K562 (cell line): ENCODE measurements at regions not wholly inside any gene's neighbourhood (a gene's known extent, or its start where the extent isn't known, plus 50 kb on each side); places are given as distances from the start of the nearest gene placed in this dataset.

Source experiments
- ATAC-seq: fragments of 200-7000 bp; cut with Tn5 transposase; 3 replicates; pipeline ENCODE4 v1.9.1; 2020; ENCODE audit warnings: moderate library complexity
- BruUV-seq: library from RNA; stranded (reverse); fragments of 400-500 nt; replicated peaks from 2 replicates; lab custom pipeline; 2021; lab: Mats Ljungman, UMichigan
- CTCF ChIA-PET: fragments of 300-600 bp; formaldehyde crosslinking; extraction: SDS; loops from one replicate; lab custom pipeline; 2021; ENCODE audit warnings: low intra/inter-chr PET ratio; lab: Yijun Ruan, JAX
- POLR2A ChIA-PET: fragments of 300-600, 350-650 bp; sonication (Branson Sonifier 250); formaldehyde crosslinking; extraction: SDS; loops from one replicate; lab custom pipeline; 2021; ENCODE audit warnings: antibody characterized with exemption, inconsistent platforms; lab: Yijun Ruan, JAX
- DNase-seq, 4 experiments: peaks; one replicate each; pipeline versions ENCODE4 v3.0.0 to v3.0.0-alpha.2; 2011 to 2018; ENCODE audit warnings: low spot score in 3 of 4, mixed read lengths in 3 of 4; ENCODE audit errors: extremely low read depth in 1 of 4
- FAIRE-seq: peaks from 2 replicates; lab custom pipeline; 2011; peaks lifted over from hg19 to GRCh38; lab: Jason Lieb, UNC
- H2AFZ ChIP-seq: 2 replicates; pipeline ENCODE4 v1.6.0; 2011; ENCODE audit warnings: low read depth, low read length, control low read depth, inconsistent platforms
- H3K27ac ChIP-seq: fragments of 200-600 bp; 3 replicates; pipeline ENCODE4 v1.8.0; 2011; ENCODE audit warnings: low read depth, mild to moderate bottlenecking, control low read depth, inconsistent platforms, low read length, moderate library complexity, mixed read lengths; ENCODE audit errors: extremely low read depth
- H3K27me3 ChIP-seq, 2 experiments: fragments of 300-600 bp in 1 of 2; 2 replicates in 1 of 2; 3 replicates in 1 of 2; pipeline versions ENCODE4 v1.6.0 to v1.8.0; 2011; ENCODE audit warnings: inconsistent platforms in 2 of 2, low read length in 2 of 2, mild to moderate bottlenecking in 1 of 2, mixed read lengths in 1 of 2, moderate library complexity in 1 of 2; ENCODE audit not compliant: control insufficient read depth in 2 of 2, insufficient read depth in 2 of 2
- H3K36me3 ChIP-seq: fragments of 300-600 bp; 3 replicates; pipeline ENCODE4 v1.8.0; 2011; ENCODE audit warnings: mild to moderate bottlenecking, low read length, inconsistent platforms; ENCODE audit not compliant: control insufficient read depth, insufficient read depth
- H3K4me1 ChIP-seq, 2 experiments: fragments of 200-600 bp in 1 of 2; replicated peaks in 1 of 2; 2 replicates in 1 of 2; 3 replicates in 1 of 2; pipeline versions ENCODE4 v1.5.1 to v1.8.0; 2011; ENCODE audit warnings: inconsistent platforms in 2 of 2, low read length in 2 of 2, mild to moderate bottlenecking in 1 of 2, mixed read lengths in 1 of 2, moderate library complexity in 1 of 2; ENCODE audit not compliant: control insufficient read depth in 2 of 2, insufficient read depth in 2 of 2
- H3K4me2 ChIP-seq: 2 replicates; pipeline ENCODE4 v1.6.1; 2011; ENCODE audit warnings: low read length, control low read depth, inconsistent platforms, mixed read lengths; ENCODE audit not compliant: insufficient read depth
- H3K4me3 ChIP-seq: fragments of 200-600 bp; sonication (generic), shearing (Covaris generic); 2 replicates; pipeline ENCODE4 v1.5.1; 2016; ENCODE audit warnings: control low read depth, inconsistent platforms
- H3K79me2 ChIP-seq: fragments of 200-600 bp; 3 replicates; pipeline ENCODE4 v1.8.0; 2011; ENCODE audit warnings: low read length, inconsistent platforms; ENCODE audit not compliant: control insufficient read depth, insufficient read depth
- H3K9ac ChIP-seq, 2 experiments: 2 replicates each; pipeline versions ENCODE4 v1.6.0 to v1.6.1; 2011; ENCODE audit warnings: low read depth in 2 of 2, low read length in 2 of 2, control low read depth in 1 of 2, inconsistent platforms in 1 of 2, mild to moderate bottlenecking in 1 of 2, mixed read lengths in 1 of 2; ENCODE audit not compliant: insufficient read depth in 1 of 2
- H3K9me1 ChIP-seq: one replicate; pipeline ENCODE4 v1.6.0; 2011; ENCODE audit warnings: inconsistent platforms, mild to moderate bottlenecking, low read length, moderate library complexity; ENCODE audit not compliant: control insufficient read depth, insufficient read depth
- H3K9me3 ChIP-seq: replicated peaks from 2 replicates; pipeline ENCODE4 v1.5.1; 2011; ENCODE audit warnings: low read depth, low read length, inconsistent platforms; ENCODE audit not compliant: control insufficient read depth, insufficient read depth
- H4K20me1 ChIP-seq: replicated peaks from 2 replicates; pipeline ENCODE4 v1.6.1; 2011; ENCODE audit warnings: low read length, inconsistent platforms, mixed read lengths; ENCODE audit not compliant: control insufficient read depth, insufficient read depth
- C11orf30 ChIP-seq: fragments of 450-650 bp; IDR thresholded peaks from 2 replicates; pipeline ENCODE4 v1.6.1; 2016; ENCODE audit warnings: low read depth, mild to moderate bottlenecking
- CBX5 ChIP-seq: IDR thresholded peaks from 2 replicates; pipeline ENCODE4 v1.6.1; 2014; ENCODE audit warnings: low read depth, borderline replicate concordance
- CHD2 ChIP-seq: IDR thresholded peaks from 2 replicates; pipeline ENCODE4 v1.6.1; 2011; ENCODE audit warnings: low read depth, low read length
- DIDO1 ChIP-seq: fragments of 450-650 bp; IDR thresholded peaks from 2 replicates; pipeline ENCODE4 v1.6.1; 2016; ENCODE audit warnings: low read depth, missing biosample characterization, missing genetic modification characterization
- EGR1 ChIP-seq: fragments of 450-650 bp; conservative IDR thresholded peaks from 2 replicates; pipeline ENCODE4 v1.6.1; 2017; ENCODE audit warnings: mild to moderate bottlenecking
- FOXP1 ChIP-seq: sonication (generic); formaldehyde crosslinking; IDR thresholded peaks from 2 replicates; pipeline ENCODE4 v1.8.0; 2022; ENCODE audit warnings: mild to moderate bottlenecking, missing genetic modification reagents
- LARP7 ChIP-seq: fragments of 450-650 bp; IDR thresholded peaks from 2 replicates; pipeline ENCODE4 v1.6.1; 2016
- MAFF ChIP-seq: IDR thresholded peaks from 2 replicates; pipeline ENCODE4 v1.6.1; 2012; ENCODE audit warnings: low read length, improper control_type of control experiment
- MAFK ChIP-seq: IDR thresholded peaks from 2 replicates; pipeline ENCODE4 v1.6.1; 2011; ENCODE audit warnings: low read length, improper control_type of control experiment
- MTA2 ChIP-seq: fragments of 450-650 bp; IDR thresholded peaks from 2 replicates; pipeline ENCODE4 v1.6.1; 2016; ENCODE audit warnings: low read depth
- PCBP2 ChIP-seq: fragments of 200-400 bp; formaldehyde crosslinking; IDR thresholded peaks from 2 replicates; pipeline ENCODE4 v1.6.1; 2018; ENCODE audit warnings: low read length, low read depth, mild to moderate bottlenecking, moderate library complexity; ENCODE audit not compliant: poor library complexity, severe bottlenecking
- POLR2H ChIP-seq: IDR thresholded peaks from 2 replicates; pipeline ENCODE4 v1.6.1; 2016; ENCODE audit warnings: missing genetic modification characterization, low read depth, mild to moderate bottlenecking, control low read depth, missing compliant biosample characterization, moderate library complexity
- PTBP1 ChIP-seq: fragments of 200-400 bp; formaldehyde crosslinking; IDR thresholded peaks from 2 replicates; pipeline ENCODE4 v1.6.1; 2017; ENCODE audit warnings: low read depth, low read length
- SAFB ChIP-seq: fragments of 200-400 bp; formaldehyde crosslinking; IDR thresholded peaks from 2 replicates; pipeline ENCODE4 v1.6.1; 2017; ENCODE audit warnings: low read depth, low read length, borderline replicate concordance
- SETDB1 ChIP-seq: IDR thresholded peaks from one replicate; pipeline ENCODE4 v1.6.1; 2012; ENCODE audit warnings: low read length, control low read depth, inconsistent platforms
- TCF7 ChIP-seq: sonication (generic); IDR thresholded peaks from 2 replicates; pipeline ENCODE4 v1.6.1; 2016; ENCODE audit warnings: antibody characterized with exemption, borderline replicate concordance
- ZNF12 ChIP-seq: sonication (generic); formaldehyde crosslinking; IDR thresholded peaks from 2 replicates; pipeline ENCODE4 v1.4.0; 2020; ENCODE audit warnings: mild to moderate bottlenecking, missing genetic modification reagents
- ZNF212 ChIP-seq: fragments of 450-650 bp; formaldehyde crosslinking; IDR thresholded peaks from 2 replicates; pipeline ENCODE4 v1.4.0; 2020; ENCODE audit warnings: mild to moderate bottlenecking
- ZNF316 ChIP-seq: fragments of 450-650 bp; IDR thresholded peaks from 2 replicates; pipeline ENCODE4 v1.6.1; 2016
- ZNF384 ChIP-seq: IDR thresholded peaks from 2 replicates; pipeline ENCODE4 v1.6.1; 2012; ENCODE audit warnings: low read depth, low read length, improper control_type of control experiment
- WGBS: fragments of 100-300 bp; shearing (Covaris generic); methylation state at CpG from one replicate; pipeline ENCODE4 v1.1.6; 2016; ENCODE audit warnings: low coverage, mixed read lengths; ENCODE audit not compliant: insufficient coverage; ENCODE audit errors: missing lambda C conversion rate; 5-methylcytosine and 5-hydroxymethylcytosine counted together
- in situ Hi-C: fragments of 300-500 bp; cut with MboI; formaldehyde crosslinking; loops from 4 replicates; pipeline ENCODE4 v1.15.0; 2018; ENCODE audit warnings: inconsistent platforms, mixed read lengths
- intact Hi-C: fragments of 100-400 bp; cut with micrococcal nuclease; formaldehyde crosslinking; loops from 2 replicates; pipeline ENCODE4 v1.14.2; 2022
- TF ChIP-seq, protein P1 (sequence below), 2 experiments: fragments of 450-650 bp in 1 of 2; sonication (generic) in 1 of 2; formaldehyde crosslinking in 1 of 2; IDR thresholded peaks in 1 of 2; conservative IDR thresholded peaks in 1 of 2; 2 replicates each; pipeline versions ENCODE4 v1.6.1 to v1.8.1; 2016 to 2023; ENCODE audit warnings: mild to moderate bottlenecking in 2 of 2, moderate library complexity in 2 of 2, inconsistent platforms in 1 of 2, missing genetic modification reagents in 1 of 2
- TF ChIP-seq, protein P2 (sequence below): sonication (generic); formaldehyde crosslinking; IDR thresholded peaks from 2 replicates; pipeline ENCODE4 v1.8.1; 2023; ENCODE audit warnings: mild to moderate bottlenecking, missing genetic modification reagents
- TF ChIP-seq, protein P3 (sequence below): sonication (generic); formaldehyde crosslinking; IDR thresholded peaks from 2 replicates; pipeline ENCODE4 v1.8.0; 2022; ENCODE audit warnings: missing genetic modification reagents, mild to moderate bottlenecking, moderate library complexity, borderline replicate concordance

DNA sequence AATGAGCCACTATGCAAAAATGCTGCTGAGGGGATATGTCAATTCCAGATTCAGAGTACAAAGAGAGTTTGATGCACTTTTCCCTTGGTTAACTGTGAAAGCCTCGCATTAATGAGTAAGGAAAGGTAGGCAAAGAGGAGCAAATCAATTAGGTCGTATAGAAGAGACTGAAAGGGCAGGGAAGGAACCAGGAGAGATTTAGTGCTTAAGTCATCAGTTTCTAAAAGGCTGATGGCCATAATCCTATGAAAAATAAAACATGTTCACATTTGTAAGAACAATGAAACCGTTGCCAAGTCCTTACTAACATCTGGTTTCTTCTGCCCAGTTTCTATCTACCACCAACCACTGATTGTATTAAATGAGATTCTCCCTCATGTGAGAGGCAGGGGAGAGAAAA lies 118.4 kb upstream of the PALMD start:
- Histone ChIP-seq H3K27me3 (no peaks in the 10 kb centered on the region), H3K4me3 (no peak overlapping the region), H4K20me1 (no peaks in the 10 kb centered on the region), H3K9ac (no peak overlapping the region), H3K9me1 (no peaks in the 10 kb centered on the region), H3K4me2 (no peak overlapping the region), H3K79me2 (no peaks in the 10 kb centered on the region), H3K4me1 (no peaks in the 10 kb centered on the region; a peak in 1 of 5 replicates), H3K36me3 (no peaks in the 10 kb centered on the region), H3K9me3 (no peaks in the 10 kb centered on the region), H3K27ac (no peak overlapping the region), H2AFZ (no peak overlapping the region)
- intact Hi-C loops: loop anchor here (5.0 kb wide), 1 partner anchor 45 kb away; no protein-coding TSS in a partner anchor
- in situ Hi-C loops: no loop called here
- no TSS peak for BruUV-seq
- FAIRE-seq: no peak
- CTCF ChIA-PET: interaction anchor here (1.2 kb wide), 1 partner anchor 202 kb away, joined by 3 read pairs; no protein-coding TSS in a partner anchor
- DNase-seq: no peak
- no peak for ATAC-seq
- 13% methylated on average over 3 of the region's 3 CpGs for WGBS
- POLR2A ChIA-PET: interaction anchor here (0.6 to 1.0 kb wide), 5 partner anchors 9 to 118 kb away, joined by 3 to 5 read pairs (median 3); partner anchors contain the start of gene PALMD
- TF ChIP-seq CBX5 (no peak), CHD2 (no peak), C11orf30 (peak; percentile 59), FOXP1 (CRISPR knock-in tag) (no peak), ZNF384 (no peak), PTBP1 (no peak), MTA2 (no peak), PCBP2 (no peak), SAFB (no peak), MAFF (peak; percentile 40; the same call in 1 of the 2 replicates), POLR2H (tag) (no peak), MAFK (peak; percentile 40; the same call in 1 of the 2 replicates), ZNF12 (CRISPR knock-in tag) (no peak), TCF7 (no peak), SETDB1 (no peak), EGR1 (no peak), ZNF212 (no peak), DIDO1 (tag) (no peak), ZNF316 (peak; percentile 77), LARP7 (no peak)
- TF ChIP-seq, protein P1, sequence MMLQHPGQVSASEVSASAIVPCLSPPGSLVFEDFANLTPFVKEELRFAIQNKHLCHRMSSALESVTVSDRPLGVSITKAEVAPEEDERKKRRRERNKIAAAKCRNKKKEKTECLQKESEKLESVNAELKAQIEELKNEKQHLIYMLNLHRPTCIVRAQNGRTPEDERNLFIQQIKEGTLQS (IDR thresholded peaks at IDR 0.05): no peak
- TF ChIP-seq, protein P1 (CRISPR knock-in tag; conservative IDR thresholded peaks at IDR 0.05): no peak
- TF ChIP-seq, protein P2, sequence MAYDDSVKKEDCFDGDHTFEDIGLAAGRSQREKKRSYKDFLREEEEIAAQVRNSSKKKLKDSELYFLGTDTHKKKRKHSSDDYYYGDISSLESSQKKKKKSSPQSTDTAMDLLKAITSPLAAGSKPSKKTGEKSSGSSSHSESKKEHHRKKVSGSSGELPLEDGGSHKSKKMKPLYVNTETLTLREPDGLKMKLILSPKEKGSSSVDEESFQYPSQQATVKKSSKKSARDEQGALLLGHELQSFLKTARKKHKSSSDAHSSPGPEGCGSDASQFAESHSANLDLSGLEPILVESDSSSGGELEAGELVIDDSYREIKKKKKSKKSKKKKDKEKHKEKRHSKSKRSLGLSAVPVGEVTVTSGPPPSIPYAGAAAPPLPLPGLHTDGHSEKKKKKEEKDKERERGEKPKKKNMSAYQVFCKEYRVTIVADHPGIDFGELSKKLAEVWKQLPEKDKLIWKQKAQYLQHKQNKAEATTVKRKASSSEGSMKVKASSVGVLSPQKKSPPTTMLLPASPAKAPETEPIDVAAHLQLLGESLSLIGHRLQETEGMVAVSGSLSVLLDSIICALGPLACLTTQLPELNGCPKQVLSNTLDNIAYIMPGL: no peak
- TF ChIP-seq, protein P3, sequence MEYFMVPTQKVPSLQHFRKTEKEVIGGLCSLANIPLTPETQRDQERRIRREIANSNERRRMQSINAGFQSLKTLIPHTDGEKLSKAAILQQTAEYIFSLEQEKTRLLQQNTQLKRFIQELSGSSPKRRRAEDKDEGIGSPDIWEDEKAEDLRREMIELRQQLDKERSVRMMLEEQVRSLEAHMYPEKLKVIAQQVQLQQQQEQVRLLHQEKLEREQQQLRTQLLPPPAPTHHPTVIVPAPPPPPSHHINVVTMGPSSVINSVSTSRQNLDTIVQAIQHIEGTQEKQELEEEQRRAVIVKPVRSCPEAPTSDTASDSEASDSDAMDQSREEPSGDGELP (CRISPR knock-in tag): no peak
